Astrocyte (in vitro differentiated cells and primary cell): ENCODE measurements at regions not wholly inside any gene's neighbourhood (a gene's known extent, or its start where the extent isn't known, plus 50 kb on each side); places are given as distances from the start of the nearest gene placed in this dataset.

Source experiments
- CTCF ChIP-seq: IDR thresholded peaks from 2 replicates; pipeline ENCODE4 v1.5.1; 2011; ENCODE audit warnings: low read depth, mild to moderate bottlenecking, inconsistent platforms, low read length, moderate library complexity; ENCODE audit not compliant: insufficient read depth
- EZH2 ChIP-seq: IDR thresholded peaks from 2 replicates; pipeline ENCODE4 v1.6.1; 2012; ENCODE audit warnings: mild to moderate bottlenecking, low read length, inconsistent platforms; ENCODE audit not compliant: insufficient read depth

- no peak for TF ChIP-seq CTCF
- no peak for TF ChIP-seq EZH2
These were observed 755.9 kb upstream of the ADGRL4 start for GRCh38 chr1:79762461-79762860.
